HG03521 (cell line): ENCODE measurements at regions not wholly inside any gene's neighbourhood (a gene's known extent, or its start where the extent isn't known, plus 50 kb on each side); places are given as distances from the start of the nearest gene placed in this dataset.
"Not testable (repeated sequence)": the region's sequence is repeated elsewhere in the genome, so short reads cannot be mapped to it uniquely, and the experiment has no call there.

Experiments
- ATAC-seq: cut with Tn5 transposase; IDR thresholded peaks from one replicate; pipeline ENCODE4 v1.9.1; 2021; ENCODE audit warnings: mild to moderate bottlenecking, moderate library complexity; ENCODE audit not compliant: unreplicated experiment

DNA sequence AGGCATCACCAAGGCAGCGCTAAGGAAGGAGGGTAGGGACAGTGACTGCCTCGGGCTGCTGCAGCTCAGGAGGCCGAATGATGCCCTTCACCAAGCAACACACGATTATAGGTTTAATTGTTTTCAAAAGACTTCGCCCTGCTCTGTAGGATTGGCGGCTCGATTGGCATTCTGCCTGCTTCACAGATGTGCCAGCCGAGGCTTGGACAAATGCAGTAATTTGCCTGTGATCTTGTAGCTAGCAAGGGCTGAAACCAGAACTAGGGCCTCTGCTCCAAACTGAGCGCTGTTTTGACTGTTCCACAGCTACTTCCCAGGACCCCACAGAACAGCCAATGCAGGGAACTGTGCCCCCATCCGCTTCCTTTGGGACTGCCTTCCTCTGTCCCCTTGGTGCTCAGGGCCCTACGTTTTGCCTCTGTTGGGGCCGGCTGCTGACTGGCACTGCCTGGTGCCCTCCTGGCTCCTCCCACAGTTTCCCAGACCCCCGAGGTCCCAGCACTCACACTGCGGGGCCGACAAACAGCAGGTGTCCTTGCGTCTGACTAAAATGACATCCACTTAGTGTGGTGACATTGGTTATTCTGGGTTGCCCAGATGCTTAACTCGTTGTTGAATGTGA, 62.6 kb upstream of the EN2 start:
- no peak for ATAC-seq

DNA sequence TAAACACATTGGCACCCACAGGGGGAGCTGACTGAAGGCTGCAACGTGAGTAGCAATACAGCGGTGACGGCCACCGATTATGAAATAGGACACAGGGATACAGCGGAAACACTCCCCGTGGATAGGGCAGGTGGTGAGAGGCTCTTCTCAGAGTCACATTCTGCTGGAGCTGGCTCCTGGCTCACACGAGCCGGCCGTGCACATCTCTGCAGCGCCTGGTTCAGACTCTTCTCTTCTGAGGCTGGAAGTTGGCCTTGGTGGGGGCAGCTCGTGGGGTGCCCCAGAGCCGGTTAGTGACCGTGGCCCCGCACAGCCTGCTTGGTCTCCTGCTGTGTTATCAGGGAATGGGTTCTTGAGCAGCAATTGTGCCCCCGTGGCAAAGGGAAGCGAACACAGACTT, 61.3 kb upstream of the EN2 start:
- no peak for ATAC-seq

DNA sequence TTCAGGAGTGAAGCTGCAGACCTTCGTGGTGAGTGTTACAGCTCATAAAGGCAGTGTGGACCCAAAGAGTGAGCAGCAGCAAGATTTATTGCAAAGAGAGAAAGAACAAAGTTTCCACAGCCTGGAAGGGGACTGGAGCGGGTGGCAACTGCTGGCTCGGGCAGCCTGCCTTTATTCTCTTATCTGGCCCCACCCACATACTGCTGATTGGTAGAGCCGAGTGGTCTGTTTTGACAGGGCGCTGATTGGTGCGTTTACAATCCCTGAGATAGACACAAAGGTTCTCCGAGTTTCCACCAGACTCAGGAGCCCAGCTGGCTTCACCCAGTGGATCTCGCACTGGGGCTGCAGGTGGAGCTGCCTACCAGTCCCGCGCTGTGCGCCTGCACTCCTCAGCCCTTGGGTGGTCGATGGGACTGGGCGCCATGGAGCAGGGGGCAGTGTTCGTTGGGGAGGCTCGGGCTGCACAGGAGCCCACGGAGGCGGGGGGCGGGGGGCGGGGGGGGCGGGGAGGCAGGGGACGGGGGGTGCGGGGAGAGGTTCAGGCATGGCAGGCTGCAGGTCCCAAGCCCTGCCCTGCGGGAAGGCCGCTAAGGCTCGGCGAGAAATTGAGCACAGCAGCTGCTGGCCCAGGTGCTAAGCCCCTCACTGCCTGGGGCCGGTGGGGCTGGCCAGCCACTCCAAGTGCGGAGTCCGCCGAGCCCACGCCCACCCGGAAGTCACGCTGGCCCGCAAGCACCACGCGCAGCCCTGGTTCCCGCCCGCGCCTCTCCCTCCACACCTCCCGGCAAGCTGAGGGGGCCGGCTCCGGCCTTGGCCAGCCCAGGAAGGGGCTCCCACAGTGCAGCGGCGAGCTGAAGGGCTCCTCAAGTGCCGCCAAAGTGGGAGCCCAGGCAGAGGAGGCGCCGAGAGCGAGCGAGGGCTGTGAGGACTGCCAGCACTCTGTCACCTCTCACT, 59.9 kb upstream of the EN2 start:
- not testable (repeated sequence) for ATAC-seq

DNA sequence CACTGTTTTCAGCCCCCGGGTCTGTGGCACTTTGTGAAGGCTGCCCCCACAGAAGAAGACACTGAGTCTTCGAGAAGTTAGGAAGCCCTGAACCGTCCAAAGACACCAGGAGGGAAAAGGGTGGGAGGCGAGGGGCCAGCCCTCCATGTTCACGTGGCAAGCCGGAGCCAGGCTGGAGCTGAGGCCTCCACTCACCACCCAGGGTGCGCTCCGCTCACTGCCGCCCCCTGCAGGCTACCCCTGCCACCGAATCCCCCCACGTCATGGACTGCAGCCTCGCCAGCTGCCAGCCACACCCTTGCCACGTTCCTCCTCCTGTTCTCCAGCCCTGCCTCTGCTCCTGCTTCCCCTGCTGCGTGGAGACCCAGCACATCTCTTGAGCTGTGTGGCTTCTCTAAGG, 59.0 kb upstream of the EN2 start:
- no peak for ATAC-seq

DNA sequence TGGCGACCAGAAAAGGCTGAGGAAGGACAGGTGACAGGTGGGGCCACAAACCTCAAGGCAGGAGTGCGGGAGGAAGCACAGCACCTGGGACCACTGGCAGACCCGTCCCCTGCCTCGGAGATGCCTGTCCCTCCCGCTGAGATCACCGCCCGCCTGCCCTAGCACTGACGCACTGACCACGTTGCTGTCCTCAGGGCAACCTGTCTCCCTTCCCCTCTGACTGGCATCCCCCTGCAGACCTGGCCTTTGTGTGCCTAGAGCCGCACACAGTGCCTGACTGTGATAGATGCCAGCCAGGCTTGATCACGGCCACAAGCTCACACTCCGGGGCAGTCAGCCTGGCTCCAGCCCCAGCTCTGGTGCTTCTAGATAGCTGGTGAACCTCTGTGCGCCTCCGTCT, 58.4 kb upstream of the EN2 start:
- ATAC-seq, result no peak

DNA sequence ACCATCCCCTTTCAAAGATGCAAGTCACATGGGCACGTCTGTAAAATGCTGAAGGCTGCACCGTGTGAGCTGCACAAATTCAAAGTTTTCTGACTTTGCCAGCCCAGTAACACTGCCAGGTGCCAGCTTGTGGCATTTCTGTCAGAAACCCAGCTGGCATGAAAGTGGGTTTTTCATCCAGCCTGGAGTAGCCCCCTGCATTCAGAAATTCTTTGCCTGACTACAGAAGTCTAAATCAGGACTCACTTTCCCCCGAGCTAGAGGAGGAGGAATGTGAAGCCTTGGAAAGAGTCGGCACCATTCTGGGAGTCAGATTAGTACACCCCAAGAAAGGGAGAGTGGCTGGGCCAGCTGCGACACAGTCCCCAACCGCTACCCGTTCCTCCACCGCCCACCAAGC, 56.7 kb upstream of the EN2 start:
- no peak for ATAC-seq

DNA sequence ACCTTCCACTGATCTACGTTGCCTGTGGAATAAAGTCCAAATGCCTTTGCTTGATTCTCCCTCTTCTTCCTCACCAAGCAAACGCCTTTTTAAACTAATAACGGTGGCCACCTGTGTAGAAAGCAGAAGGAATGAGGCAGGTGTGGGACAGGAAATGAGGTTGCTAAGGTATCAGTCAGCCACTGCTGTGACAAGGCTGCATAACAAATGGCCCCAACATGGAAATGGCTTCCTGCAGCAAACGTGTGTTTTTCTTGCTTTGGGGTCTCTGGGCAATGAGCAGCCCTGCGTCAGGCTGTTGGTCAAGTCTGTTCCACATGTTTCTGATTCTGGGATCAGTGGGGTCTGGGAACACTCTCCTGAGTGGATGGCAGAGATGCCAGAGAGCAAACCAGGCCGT, 56.0 kb upstream of the EN2 start:
- no peak for ATAC-seq

DNA sequence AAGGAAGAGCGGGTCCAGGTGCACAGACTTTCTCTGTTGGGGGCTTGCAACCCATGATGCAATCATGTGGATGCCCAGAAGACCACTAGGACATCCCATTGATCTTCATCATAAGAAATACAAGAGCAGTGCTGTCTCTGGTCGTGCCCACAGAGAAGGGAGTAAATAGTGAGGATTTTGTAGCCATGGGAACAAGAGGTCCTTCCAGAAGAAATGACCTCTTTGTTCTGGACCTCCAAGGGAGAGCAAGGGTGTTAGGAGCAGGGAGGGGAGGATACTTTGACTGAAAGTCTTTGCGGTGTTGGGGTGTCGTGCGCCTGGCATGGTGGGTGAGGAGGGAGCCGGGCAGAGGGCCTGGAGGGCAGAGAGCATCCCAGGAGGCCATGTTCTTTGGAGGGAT, 55.0 kb upstream of the EN2 start:
- ATAC-seq, result no peak

DNA sequence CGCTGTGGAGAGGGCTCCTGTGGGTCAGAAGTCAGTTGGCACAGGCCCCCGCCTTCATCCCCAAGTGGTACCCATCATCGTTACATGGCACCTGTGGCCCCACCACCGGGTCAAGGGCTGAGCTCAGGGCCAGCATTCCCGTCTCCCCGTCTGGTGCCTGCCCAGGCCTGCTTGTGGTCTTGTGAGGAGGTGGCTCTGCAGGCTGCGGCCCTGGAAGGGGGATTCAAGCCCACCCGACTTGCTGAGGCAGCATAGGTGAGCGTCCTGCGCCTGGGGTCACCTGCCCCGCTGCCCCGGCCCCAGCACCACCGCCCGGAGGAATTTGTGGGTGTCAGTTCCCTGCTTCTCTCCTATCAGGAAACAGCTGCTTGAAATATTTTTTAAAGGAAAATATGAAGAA, 53.0 kb upstream of the EN2 start:
- no peak for ATAC-seq

DNA sequence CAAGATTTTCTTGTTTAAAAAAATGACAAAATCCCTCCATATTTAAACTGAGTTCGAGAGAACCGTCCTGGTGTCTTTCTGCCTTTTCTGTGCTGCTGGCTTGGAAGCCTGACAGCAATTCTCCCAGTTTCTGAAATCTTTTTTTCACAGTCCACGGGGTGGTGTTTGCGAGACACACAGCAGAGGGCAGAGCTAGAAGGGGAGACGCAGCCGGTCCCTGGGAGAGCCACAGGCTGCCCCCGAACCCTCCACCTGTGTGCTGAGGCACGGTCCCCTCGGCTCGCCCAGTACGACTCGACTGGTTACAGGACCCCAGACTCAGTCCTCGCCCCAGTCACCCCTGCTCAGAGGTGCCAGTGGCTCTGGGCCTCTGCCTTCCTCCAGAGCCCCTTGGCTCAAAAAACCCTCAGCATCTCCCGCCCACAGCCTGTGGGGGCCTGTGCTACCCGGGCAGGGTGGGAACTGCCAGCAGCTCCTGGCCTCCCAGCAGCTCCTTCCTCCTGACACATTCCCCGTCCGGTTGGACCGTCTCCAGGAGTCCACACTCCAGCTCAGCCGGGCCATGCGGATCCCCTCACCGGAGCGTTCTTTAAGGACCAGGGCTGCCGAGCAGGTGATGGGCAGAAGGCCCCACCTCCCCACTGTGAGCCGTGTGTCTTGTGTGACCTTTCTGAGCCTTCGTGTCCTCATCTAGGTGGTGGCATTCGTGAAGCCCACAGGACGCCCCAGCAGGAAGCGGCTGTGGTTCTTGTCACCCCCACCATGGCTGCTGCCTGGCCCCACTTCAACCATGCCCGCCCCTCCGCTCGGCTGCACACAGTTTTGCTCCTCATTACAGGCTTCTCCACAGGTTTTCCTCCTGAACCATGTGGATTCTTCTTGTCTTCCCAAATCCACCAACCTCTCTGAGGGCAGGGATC, 52.3 kb upstream of the EN2 start:
- ATAC-seq, result no peak

DNA sequence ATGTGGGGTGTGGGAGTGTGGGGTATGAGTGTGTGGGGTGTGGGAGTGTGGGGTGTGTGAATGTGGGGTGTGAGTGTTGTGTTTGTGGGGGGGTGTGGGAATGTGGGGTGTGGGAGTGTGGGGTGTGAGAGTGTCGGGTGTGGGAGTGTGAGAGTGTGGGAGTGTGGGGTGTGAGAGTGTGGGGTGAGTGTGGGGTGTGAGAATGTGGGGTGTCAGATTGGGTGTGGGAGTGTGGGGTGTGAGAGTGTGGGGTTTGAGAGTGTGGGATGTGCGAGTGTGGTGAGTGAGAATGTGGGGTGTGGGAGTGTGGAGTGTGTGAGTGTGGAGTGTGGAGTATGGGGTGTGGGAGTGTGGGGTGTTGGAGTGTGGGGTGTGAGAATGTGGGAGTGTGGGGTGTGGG, 50.1 kb upstream of the EN2 start:
- ATAC-seq, result no peak
